ENCODE measurements at regions not wholly inside any gene's neighbourhood (a gene's known extent, or its start where the extent isn't known, plus 50 kb on each side); places are given as distances from the start of the nearest gene placed in this dataset.
A peak's percentile ranks its signal among the peaks of the same experiment; 100 is the strongest.

GRCh38 chr14:101133068-101133467 is 229.5 kb upstream of the RTL1 start:
- no peak for DNase-seq (ENCODE audit: low read depth)

- DNase-seq (ENCODE audit: low read depth), result no peak
These were observed 230.7 kb upstream of the RTL1 start for GRCh38 chr14:101134161-101134631.

- no peak for DNase-seq (ENCODE audit: low read depth)
These were observed 231.4 kb upstream of the RTL1 start for GRCh38 chr14:101134851-101135433.

GRCh38 chr14:101135796-101136742 is 232.5 kb upstream of the RTL1 start:
- no peak for DNase-seq (ENCODE audit: low read depth)

- DNase-seq (ENCODE audit: low read depth), result no peak
These were observed 233.7 kb upstream of the RTL1 start for GRCh38 chr14:101137234-101137633.

- DNase-seq (ENCODE audit: low read depth), result no peak
These were observed 244.3 kb upstream of the RTL1 start for GRCh38 chr14:101147848-101148247.

- DNase-seq (ENCODE audit: low read depth), result no peak
These were observed 246.6 kb upstream of the RTL1 start for GRCh38 chr14:101150039-101150610.

GRCh38 chr14:101151226-101151926 is 247.9 kb upstream of the RTL1 start:
- DNase-seq (ENCODE audit: low read depth), result no peak

GRCh38 chr14:101151927-101152305 is 248.4 kb upstream of the RTL1 start:
- DNase-seq (ENCODE audit: low read depth), result no peak

- no peak for DNase-seq (ENCODE audit: low read depth)
These were observed 249.3 kb upstream of the RTL1 start for GRCh38 chr14:101152855-101153254.

GRCh38 chr14:101153691-101154090 is 250.2 kb upstream of the RTL1 start:
- no peak for DNase-seq (ENCODE audit: low read depth)

- DNase-seq (ENCODE audit: low read depth), result peak; percentile 41
These were observed 252.1 kb upstream of the RTL1 start for GRCh38 chr14:101155575-101155974.

- DNase-seq (ENCODE audit: low read depth), result no peak
These were observed 263.9 kb upstream of the RTL1 start for GRCh38 chr14:101167428-101167827.

GRCh38 chr14:101169267-101169666 is 265.7 kb upstream of the RTL1 start:
- no peak for DNase-seq (ENCODE audit: low read depth)

- no peak for DNase-seq (ENCODE audit: low read depth)
These were observed 268.1 kb upstream of the RTL1 start for GRCh38 chr14:101171650-101172049.

GRCh38 chr14:101173698-101174521 is 270.4 kb upstream of the RTL1 start:
- DNase-seq (ENCODE audit: low read depth), result no peak

GRCh38 chr14:101174522-101174838 is 271.0 kb upstream of the RTL1 start:
- no peak for DNase-seq (ENCODE audit: low read depth)

- DNase-seq (ENCODE audit: low read depth), result no peak
These were observed 271.6 kb upstream of the RTL1 start for GRCh38 chr14:101174980-101175606.

- DNase-seq (ENCODE audit: low read depth), result no peak
These were observed 272.4 kb upstream of the RTL1 start for GRCh38 chr14:101175731-101176534.

Data from forelimb muscle (tissue), 1 donor.